ENCODE measurements at regions not wholly inside any gene's neighbourhood (a gene's known extent, or its start where the extent isn't known, plus 50 kb on each side); places are given as distances from the start of the nearest gene placed in this dataset.

DNA sequence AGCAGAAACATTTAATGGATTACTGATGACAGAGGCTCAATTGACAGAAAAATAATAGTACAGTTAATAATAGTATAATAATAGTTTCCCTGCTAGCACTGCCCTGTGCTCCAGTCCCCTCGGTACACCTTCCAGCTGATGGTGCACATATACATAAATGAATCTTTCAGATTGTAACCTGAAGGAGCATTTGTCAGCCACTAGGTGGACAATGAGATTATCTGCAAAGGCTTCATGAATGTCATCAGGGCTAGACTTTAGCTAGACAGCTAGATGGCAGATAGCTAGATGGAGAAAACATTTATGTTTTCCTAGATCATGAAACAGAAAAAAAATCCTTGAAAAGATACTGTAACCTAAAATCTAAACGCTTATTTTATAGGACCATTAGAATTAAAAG lies 304.4 kb upstream of the SMC2 start:
- H3K4me1 ChIP-seq (ENCODE audit: control insufficient read depth, insufficient read depth, low read length) = no peaks in the 10 kb centered on the region
- no peak overlapping the region for H3K4me3 ChIP-seq (ENCODE audit: low read depth, low read length)
- no peak overlapping the region for H3K27ac ChIP-seq (ENCODE audit: extremely low read depth, low read depth, low read length)
- POLR2A ChIA-PET = no interaction called here
- TF ChIP-seq MEIS1 (CRISPR knock-in tag; IDR thresholded peaks at IDR 0.05; ENCODE audit: borderline replicate concordance) = no peak
- no peak for TF ChIP-seq ZSCAN5A (tag by site-specific recombination; IDR thresholded peaks at IDR 0.05)
- no peak for TF ChIP-seq ZNF280D (tag by site-specific recombination; IDR thresholded peaks at IDR 0.05)
- no peaks in the 10 kb centered on the region for H3K9me3 ChIP-seq (ENCODE audit: control insufficient read depth, insufficient read depth, low read depth, low read length)
- H3K36me3 ChIP-seq (ENCODE audit: control insufficient read depth in 2 of 2, insufficient read depth in 1 of 2, low read length in 2 of 2) = no peaks in the 10 kb centered on the region
- CTCF ChIA-PET = interaction anchor here (0.5 to 1.0 kb wide), 4 partner anchors 586 to 963 kb away, joined by 3 to 4 read pairs (median 3); no protein-coding TSS in a partner anchor

DNA sequence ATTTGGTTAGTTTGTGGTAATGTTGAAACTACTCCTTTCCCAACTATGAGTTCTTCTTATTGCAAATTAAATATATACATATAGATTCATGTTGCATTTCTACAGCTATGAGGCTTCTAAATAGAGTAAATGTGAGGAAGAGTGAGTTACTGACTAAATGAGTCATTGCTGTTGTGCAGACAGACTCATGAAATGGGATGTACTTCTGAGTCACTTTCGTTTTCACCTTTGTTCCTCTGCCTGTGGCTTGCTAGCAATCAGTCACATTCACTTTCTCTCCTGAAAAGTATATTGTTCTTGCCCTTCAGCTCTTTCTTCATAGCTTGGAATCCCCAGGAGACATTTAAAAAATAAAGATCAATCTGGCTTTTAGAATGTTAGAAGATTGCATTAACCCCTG lies 295.5 kb upstream of the SMC2 start:
- H3K9me3 ChIP-seq (ENCODE audit: control insufficient read depth, insufficient read depth, low read depth, low read length) = no peaks in the 10 kb centered on the region
- ChIA-PET CTCF (interaction anchor here (1.3 kb wide), 1 partner anchor 587 kb away, joined by 3 read pairs; no protein-coding TSS in a partner anchor), POLR2A (no interaction called here)
- no peak for TF ChIP-seq ZSCAN30 (tag by site-specific recombination; IDR thresholded peaks at IDR 0.05)
- TF ChIP-seq ZBTB20 (tag by site-specific recombination; IDR thresholded peaks at IDR 0.05) = no peak
- no peak for TF ChIP-seq SP2 (tag by site-specific recombination; IDR thresholded peaks at IDR 0.05)
- TF ChIP-seq REPIN1 (tag by site-specific recombination; IDR thresholded peaks at IDR 0.05; ENCODE audit: low read depth) = no peak
- TF ChIP-seq ZNF362 (tag by site-specific recombination; IDR thresholded peaks at IDR 0.05) = no peak
- TF ChIP-seq ZFHX2 (tag by site-specific recombination; conservative IDR thresholded peaks at IDR 0.05) = no peak
- TF ChIP-seq ZNF121 (tag by site-specific recombination; IDR thresholded peaks at IDR 0.05) = no peak
- TF ChIP-seq ZNF24 (tag by site-specific recombination; IDR thresholded peaks at IDR 0.05) = no peak
- no peaks in the 10 kb centered on the region for H3K4me1 ChIP-seq (ENCODE audit: control insufficient read depth, insufficient read depth, low read length)
- H3K36me3 ChIP-seq (ENCODE audit: control insufficient read depth in 2 of 2, insufficient read depth in 1 of 2, low read length in 2 of 2) = no peaks in the 10 kb centered on the region
- no peak overlapping the region for H3K4me3 ChIP-seq (ENCODE audit: low read depth, low read length)
- H3K27ac ChIP-seq (ENCODE audit: extremely low read depth, low read depth, low read length) = no peak overlapping the region

DNA sequence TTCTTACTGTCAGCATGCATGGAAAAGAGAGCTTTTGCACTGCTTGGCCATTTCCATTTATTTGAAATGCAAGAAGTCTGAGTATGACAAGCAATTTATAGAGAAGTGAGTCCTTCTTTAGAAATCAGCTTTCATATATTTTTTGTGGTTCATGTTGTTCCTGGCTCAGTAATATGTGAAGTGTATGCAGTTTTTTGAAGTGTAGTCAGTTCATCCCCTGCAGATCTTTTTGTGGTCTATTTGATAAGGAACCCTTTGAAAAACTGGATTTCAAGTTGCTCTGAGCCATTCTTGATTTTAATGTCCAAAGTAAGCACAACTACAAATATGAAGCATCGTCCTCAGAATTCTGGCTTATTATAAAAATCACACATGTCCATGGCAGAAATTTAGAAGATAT lies 294.1 kb upstream of the SMC2 start:
- TF ChIP-seq ZNF24 (tag by site-specific recombination; IDR thresholded peaks at IDR 0.05) = no peak
- Histone ChIP-seq H3K9me3 (ENCODE audit: control insufficient read depth, insufficient read depth, low read depth, low read length) (no peaks in the 10 kb centered on the region), H3K4me3 (ENCODE audit: low read depth, low read length) (no peak overlapping the region), H3K27ac (ENCODE audit: extremely low read depth, low read depth, low read length) (no peak overlapping the region), H3K4me1 (ENCODE audit: control insufficient read depth, insufficient read depth, low read length) (no peaks in the 10 kb centered on the region), H3K36me3 (ENCODE audit: control insufficient read depth in 2 of 2, insufficient read depth in 1 of 2, low read length in 2 of 2) (no peaks in the 10 kb centered on the region)
- CTCF ChIA-PET = interaction anchor here (1.3 kb wide), 1 partner anchor 586 kb away, joined by 3 read pairs; no protein-coding TSS in a partner anchor
- POLR2A ChIA-PET = no interaction called here

DNA sequence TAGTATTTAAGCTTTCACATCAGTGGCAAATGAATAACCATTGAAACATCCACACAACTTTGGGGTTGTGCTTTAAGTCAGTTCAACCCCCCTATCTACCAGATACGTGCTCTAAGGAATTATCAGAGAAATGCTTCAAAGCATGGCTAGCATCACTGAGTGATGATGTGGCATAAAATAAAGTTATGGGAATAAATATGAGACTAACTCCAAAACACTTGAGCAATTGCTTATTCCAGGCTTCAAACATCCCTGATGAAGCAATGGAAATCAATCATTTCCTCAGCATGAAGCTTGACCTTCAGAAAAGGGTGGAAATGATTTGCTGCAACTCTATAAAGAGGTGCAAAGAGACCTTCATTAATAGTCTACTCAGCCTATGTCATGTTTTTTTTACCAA lies 292.0 kb upstream of the SMC2 start:
- Histone ChIP-seq H3K4me1 (ENCODE audit: control insufficient read depth, insufficient read depth, low read length) (no peaks in the 10 kb centered on the region), H3K9me3 (ENCODE audit: control insufficient read depth, insufficient read depth, low read depth, low read length) (no peaks in the 10 kb centered on the region), H3K36me3 (ENCODE audit: control insufficient read depth in 2 of 2, insufficient read depth in 1 of 2, low read length in 2 of 2) (no peaks in the 10 kb centered on the region), H3K27ac (ENCODE audit: extremely low read depth, low read depth, low read length) (no peak overlapping the region), H3K4me3 (ENCODE audit: low read depth, low read length) (no peak overlapping the region)
- POLR2A ChIA-PET = no interaction called here
- CTCF ChIA-PET = no interaction called here
- TF ChIP-seq, protein P1, sequence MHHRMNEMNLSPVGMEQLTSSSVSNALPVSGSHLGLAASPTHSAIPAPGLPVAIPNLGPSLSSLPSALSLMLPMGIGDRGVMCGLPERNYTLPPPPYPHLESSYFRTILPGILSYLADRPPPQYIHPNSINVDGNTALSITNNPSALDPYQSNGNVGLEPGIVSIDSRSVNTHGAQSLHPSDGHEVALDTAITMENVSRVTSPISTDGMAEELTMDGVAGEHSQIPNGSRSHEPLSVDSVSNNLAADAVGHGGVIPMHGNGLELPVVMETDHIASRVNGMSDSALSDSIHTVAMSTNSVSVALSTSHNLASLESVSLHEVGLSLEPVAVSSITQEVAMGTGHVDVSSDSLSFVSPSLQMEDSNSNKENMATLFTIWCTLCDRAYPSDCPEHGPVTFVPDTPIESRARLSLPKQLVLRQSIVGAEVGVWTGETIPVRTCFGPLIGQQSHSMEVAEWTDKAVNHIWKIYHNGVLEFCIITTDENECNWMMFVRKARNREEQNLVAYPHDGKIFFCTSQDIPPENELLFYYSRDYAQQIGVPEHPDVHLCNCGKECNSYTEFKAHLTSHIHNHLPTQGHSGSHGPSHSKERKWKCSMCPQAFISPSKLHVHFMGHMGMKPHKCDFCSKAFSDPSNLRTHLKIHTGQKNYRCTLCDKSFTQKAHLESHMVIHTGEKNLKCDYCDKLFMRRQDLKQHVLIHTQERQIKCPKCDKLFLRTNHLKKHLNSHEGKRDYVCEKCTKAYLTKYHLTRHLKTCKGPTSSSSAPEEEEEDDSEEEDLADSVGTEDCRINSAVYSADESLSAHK (tag by site-specific recombination; IDR thresholded peaks at IDR 0.05) = no peak
- TF ChIP-seq GLI4 (tag by site-specific recombination; IDR thresholded peaks at IDR 0.05) = no peak
- no peak for TF ChIP-seq KLF9 (tag by site-specific recombination; IDR thresholded peaks at IDR 0.05; ENCODE audit: low read depth)
- TF ChIP-seq ZIC2 (tag by site-specific recombination; IDR thresholded peaks at IDR 0.05) = no peak
- TF ChIP-seq ZNF121 (tag by site-specific recombination; IDR thresholded peaks at IDR 0.05) = no peak
- no peak for TF ChIP-seq ZSCAN5A (tag by site-specific recombination; IDR thresholded peaks at IDR 0.05)
- TF ChIP-seq ZBTB8A (tag by site-specific recombination; IDR thresholded peaks at IDR 0.05) = no peak
- TF ChIP-seq ZBTB1 (tag by site-specific recombination; IDR thresholded peaks at IDR 0.05) = no peak
- TF ChIP-seq ZNF654 (tag by site-specific recombination; IDR thresholded peaks at IDR 0.05; ENCODE audit: low read depth) = no peak
